Activated CD8-positive, alpha-beta memory T cell treated with anti-CD3 and anti-CD28 coated beads, Interleukin-2, amount 10 ng/mL, durations not matched to agents 7 days and 5 days (primary cell): ENCODE measurements at regions not wholly inside any gene's neighbourhood (a gene's known extent, or its start where the extent isn't known, plus 50 kb on each side); places are given as distances from the start of the nearest gene placed in this dataset.

Experiments used
- ATAC-seq: fragments of 150-1000 bp; cut with Tn5 transposase; one replicate; pipeline ENCODE4 v1.10.0; 2021; ENCODE audit warnings: moderate library complexity
- CTCF ChIA-PET: fragments of 350-600 bp; sonication (Branson Sonifier 250); formaldehyde crosslinking; loops from one replicate; lab custom pipeline; 2021; ENCODE audit warnings: antibody characterized with exemption; lab: Charles Lee
- DNase-seq: peaks from one replicate; pipeline ENCODE4 v3.0.0-alpha.2; 2020
- H3K27ac Mint-ChIP-seq: one replicate; pipeline ENCODE4 v1.8.0; 2021; ENCODE audit warnings: mild to moderate bottlenecking, mixed read lengths
- H3K27me3 Mint-ChIP-seq: one replicate; pipeline ENCODE4 v1.8.0; 2021; ENCODE audit warnings: mixed read lengths
- H3K36me3 Mint-ChIP-seq: one replicate; pipeline ENCODE4 v1.8.0; 2021; ENCODE audit warnings: mild to moderate bottlenecking, mixed read lengths
- H3K4me1 Mint-ChIP-seq: one replicate; pipeline ENCODE4 v1.8.0; 2021; ENCODE audit warnings: mixed read lengths
- H3K4me3 Mint-ChIP-seq: one replicate; pipeline ENCODE4 v1.8.0; 2021; ENCODE audit warnings: mild to moderate bottlenecking, moderate library complexity, mixed read lengths
- H3K9me3 Mint-ChIP-seq: one replicate; pipeline ENCODE4 v1.8.0; 2022; ENCODE audit warnings: low read depth, mixed read lengths

GRCh38 chr13:107738004-107738403 lies 477.3 kb downstream of the LIG4 start:
- H3K4me3 Mint-ChIP-seq = no peak overlapping the region
- DNase-seq (no peak), ATAC-seq (no peak)
- no peak overlapping the region for H3K27ac Mint-ChIP-seq
- CTCF ChIA-PET = no interaction called here
- peaks cover 6% of the 10 kb centered on the region for H3K9me3 Mint-ChIP-seq
- no peaks in the 10 kb centered on the region for H3K36me3 Mint-ChIP-seq
- H3K27me3 Mint-ChIP-seq = no peaks in the 10 kb centered on the region
- no peaks in the 10 kb centered on the region for H3K4me1 Mint-ChIP-seq

DNA sequence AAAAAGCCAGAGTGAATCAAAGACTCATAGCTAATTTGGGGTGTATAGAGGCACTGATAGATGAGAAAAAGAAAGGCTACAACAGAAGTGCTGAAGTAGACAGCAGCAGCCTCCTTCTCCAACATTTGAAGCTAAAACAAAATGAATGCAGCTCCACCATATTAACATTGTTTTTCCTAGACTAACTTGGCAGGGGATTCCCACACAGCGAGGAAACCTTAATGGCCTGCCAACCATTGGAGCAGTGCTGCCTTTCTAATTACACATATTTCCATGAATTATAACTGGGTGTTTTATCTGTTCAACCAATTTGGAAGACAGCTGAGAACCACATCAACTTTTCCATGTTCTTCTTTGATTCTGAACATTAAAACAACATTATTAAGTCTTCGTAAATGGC lies 478.6 kb downstream of the LIG4 start:
- no peaks in the 10 kb centered on the region for H3K4me1 Mint-ChIP-seq

GRCh38 chr13:107736170-107736569 lies 479.2 kb downstream of the LIG4 start:
- Mint-ChIP-seq H3K4me1 (no peaks in the 10 kb centered on the region), H3K4me3 (no peak overlapping the region), H3K36me3 (no peaks in the 10 kb centered on the region), H3K9me3 (peaks cover 6% of the 10 kb centered on the region), H3K27me3 (no peaks in the 10 kb centered on the region), H3K27ac (no peak overlapping the region)
- ATAC-seq = no peak
- no peak for DNase-seq
- CTCF ChIA-PET = no interaction called here

More for the DNA sequence above, 478.6 kb downstream of the LIG4 start:
- Mint-ChIP-seq H3K4me3 (no peak overlapping the region), H3K9me3 (peaks cover 6% of the 10 kb centered on the region), H3K27ac (no peak overlapping the region), H3K36me3 (no peaks in the 10 kb centered on the region), H3K27me3 (no peaks in the 10 kb centered on the region)
- CTCF ChIA-PET = no interaction called here
- DNase-seq (no peak), ATAC-seq (no peak)

DNA sequence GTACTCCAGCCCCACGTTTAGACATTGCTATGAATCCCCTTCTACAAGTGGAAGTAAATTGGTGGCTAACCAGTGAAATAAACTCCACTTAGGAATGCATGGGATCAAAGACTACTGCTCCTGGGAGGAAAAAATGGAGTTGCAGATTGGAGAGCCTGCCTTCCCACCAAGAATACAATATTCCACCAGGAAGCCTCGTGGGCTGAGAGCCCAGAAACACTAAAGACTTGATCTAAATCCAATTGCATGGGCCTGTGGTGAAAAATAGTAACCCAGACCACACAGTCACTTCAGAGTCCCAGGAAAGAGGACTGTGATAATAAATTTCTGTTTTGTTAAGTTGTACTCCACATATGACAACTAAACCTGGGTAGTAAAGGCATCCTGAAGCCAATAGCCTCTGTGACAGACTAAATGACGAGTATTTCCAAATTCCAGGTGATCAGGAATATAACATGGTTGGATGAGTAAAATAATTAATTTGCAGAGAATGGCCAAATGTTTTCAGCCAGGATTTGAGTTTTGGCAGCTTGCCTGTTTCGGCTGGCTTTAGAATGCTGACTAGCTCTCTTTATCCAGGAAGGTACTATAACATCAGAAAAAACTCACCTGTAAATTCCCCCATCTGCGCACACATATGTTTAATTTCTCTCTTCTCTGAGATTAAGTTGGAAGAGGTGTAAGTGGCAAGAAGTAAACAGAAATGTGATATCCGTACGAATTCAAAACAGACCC lies 480.3 kb downstream of the LIG4 start:
- no peak overlapping the region for H3K27ac Mint-ChIP-seq
- CTCF ChIA-PET = no interaction called here
- H3K36me3 Mint-ChIP-seq = no peaks in the 10 kb centered on the region
- H3K27me3 Mint-ChIP-seq = no peaks in the 10 kb centered on the region
- DNase-seq = no peak
- no peak for ATAC-seq
- no peaks in the 10 kb centered on the region for H3K4me1 Mint-ChIP-seq
- peaks cover 5% of the 10 kb centered on the region for H3K9me3 Mint-ChIP-seq
- no peak overlapping the region for H3K4me3 Mint-ChIP-seq

DNA sequence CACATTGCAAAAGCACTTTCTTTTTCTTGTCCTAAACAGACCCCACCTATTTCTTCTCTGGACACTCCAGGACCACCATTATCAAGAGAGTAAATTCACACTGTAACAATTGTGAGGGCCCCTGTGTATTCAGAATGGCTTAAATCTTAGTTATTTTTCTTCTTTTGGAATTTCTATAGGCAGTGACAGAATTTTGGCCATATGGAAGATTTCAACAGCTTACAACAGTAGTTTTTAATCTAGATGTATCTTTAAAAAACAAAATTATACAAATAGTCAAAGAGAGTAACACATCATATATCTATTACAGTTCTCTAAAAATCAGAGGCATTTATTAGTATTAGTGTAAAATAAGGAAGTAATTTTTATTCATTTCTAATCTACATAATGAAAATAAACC lies 482.1 kb downstream of the LIG4 start:
- ATAC-seq (no peak), DNase-seq (no peak)
- Mint-ChIP-seq H3K27ac (no peak overlapping the region), H3K4me1 (no peaks in the 10 kb centered on the region), H3K4me3 (no peak overlapping the region), H3K27me3 (no peaks in the 10 kb centered on the region), H3K9me3 (no peaks in the 10 kb centered on the region), H3K36me3 (no peaks in the 10 kb centered on the region)
- CTCF ChIA-PET = no interaction called here

DNA sequence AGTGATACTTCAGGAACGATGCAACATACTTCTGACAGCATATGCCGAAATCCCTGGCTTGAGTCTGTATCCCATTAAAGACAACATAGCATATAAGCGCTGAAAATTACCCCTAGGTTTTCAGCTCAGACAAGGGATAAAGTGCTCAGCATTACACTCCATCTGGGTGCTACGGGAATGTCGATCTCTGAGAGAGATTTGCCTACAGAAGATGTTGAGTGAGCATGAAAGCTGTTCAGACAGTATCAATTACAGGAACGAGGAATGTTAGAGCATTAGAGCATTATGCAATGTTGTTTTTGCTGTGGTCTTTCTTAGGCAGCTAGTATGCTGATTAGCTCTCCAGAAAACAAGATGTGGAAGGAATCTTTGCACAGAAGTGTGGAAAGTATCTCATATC lies 484.5 kb downstream of the LIG4 start:
- Mint-ChIP-seq H3K27ac (no peak overlapping the region), H3K4me3 (no peak overlapping the region), H3K36me3 (no peaks in the 10 kb centered on the region), H3K27me3 (no peaks in the 10 kb centered on the region), H3K9me3 (peaks cover 3% of the 10 kb centered on the region), H3K4me1 (no peaks in the 10 kb centered on the region)
- ATAC-seq (no peak), DNase-seq (no peak)
- CTCF ChIA-PET = no interaction called here

DNA sequence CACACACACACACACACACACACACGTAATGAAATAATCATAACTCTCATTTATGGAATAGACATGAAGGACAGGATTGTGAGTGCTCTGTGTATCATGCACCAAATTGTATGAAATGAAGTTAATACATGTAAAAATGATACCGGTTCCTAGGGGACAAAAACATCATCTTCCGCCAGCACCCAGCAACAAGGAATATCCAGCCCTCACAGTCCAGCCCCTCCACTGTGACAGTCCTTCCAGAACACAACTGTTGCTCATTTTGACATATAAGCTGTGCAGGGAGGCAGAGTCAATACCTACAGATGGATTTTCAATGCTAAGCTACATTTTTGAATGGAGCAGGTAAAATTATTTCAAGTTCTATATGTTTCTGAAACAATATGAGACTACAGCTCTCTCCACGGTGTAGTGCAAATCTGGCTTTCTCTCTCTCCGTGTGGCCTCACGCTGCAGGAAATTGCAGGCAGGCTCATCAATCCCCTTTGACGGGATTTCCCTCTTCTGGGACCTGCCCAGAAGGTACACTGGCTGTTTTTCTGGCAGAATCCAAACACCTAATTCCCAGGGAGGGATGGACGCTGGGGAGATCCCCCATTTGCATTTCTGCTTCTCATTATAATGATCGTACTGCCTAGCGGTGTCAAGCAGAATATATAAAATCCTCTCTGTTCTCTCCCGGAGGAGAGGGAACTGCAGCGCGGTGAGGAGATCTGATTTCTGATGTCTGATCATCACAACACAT lies 494.0 kb downstream of the LIG4 start:
- ATAC-seq (no peak), DNase-seq (no peak)
- CTCF ChIA-PET = no interaction called here
- Mint-ChIP-seq H3K36me3 (no peaks in the 10 kb centered on the region), H3K27me3 (no peaks in the 10 kb centered on the region), H3K9me3 (peaks cover 14% of the 10 kb centered on the region), H3K27ac (no peak overlapping the region), H3K4me1 (no peaks in the 10 kb centered on the region), H3K4me3 (no peak overlapping the region)

- H3K4me1 Mint-ChIP-seq = no peaks in the 10 kb centered on the region
- CTCF ChIA-PET = no interaction called here
- H3K36me3 Mint-ChIP-seq = no peaks in the 10 kb centered on the region
- DNase-seq = no peak
- H3K27ac Mint-ChIP-seq = no peak overlapping the region
- H3K4me3 Mint-ChIP-seq = no peak overlapping the region
- H3K27me3 Mint-ChIP-seq = no peaks in the 10 kb centered on the region
- ATAC-seq = no peak
- H3K9me3 Mint-ChIP-seq = peaks cover 14% of the 10 kb centered on the region
These were observed 498.6 kb downstream of the LIG4 start for GRCh38 chr13:107716741-107717140.

- Mint-ChIP-seq H3K9me3 (peaks cover 14% of the 10 kb centered on the region), H3K4me1 (no peaks in the 10 kb centered on the region), H3K36me3 (no peaks in the 10 kb centered on the region), H3K27ac (no peak overlapping the region), H3K27me3 (no peaks in the 10 kb centered on the region), H3K4me3 (no peak overlapping the region)
- DNase-seq (no peak), ATAC-seq (no peak)
- CTCF ChIA-PET = no interaction called here
These were observed 499.1 kb downstream of the LIG4 start for GRCh38 chr13:107716241-107716640.

DNA sequence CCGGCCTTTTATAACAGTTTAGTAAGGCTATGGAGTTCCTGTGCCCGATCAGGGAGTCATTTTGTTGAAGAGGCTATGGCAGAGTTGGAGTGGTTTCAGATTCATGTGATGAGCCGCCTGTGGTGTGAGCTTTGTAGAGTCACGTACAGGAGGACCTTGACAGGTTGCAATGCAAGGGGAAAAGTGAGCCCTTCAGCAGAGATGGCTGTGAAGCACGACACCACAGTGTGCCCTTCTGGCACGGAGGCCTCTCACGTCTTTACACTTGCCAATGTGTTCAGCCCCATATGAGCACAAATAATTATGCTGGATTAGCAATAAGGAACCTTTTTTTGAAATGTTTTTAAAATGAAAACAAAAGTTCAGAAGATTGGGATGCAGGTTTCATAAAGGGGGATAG lies 499.8 kb downstream of the LIG4 start:
- peaks cover 14% of the 10 kb centered on the region for H3K9me3 Mint-ChIP-seq
- DNase-seq (no peak), ATAC-seq (no peak)
- H3K36me3 Mint-ChIP-seq = no peaks in the 10 kb centered on the region
- H3K4me3 Mint-ChIP-seq = no peak overlapping the region
- CTCF ChIA-PET = no interaction called here
- H3K27me3 Mint-ChIP-seq = no peaks in the 10 kb centered on the region
- H3K27ac Mint-ChIP-seq = no peak overlapping the region
- no peaks in the 10 kb centered on the region for H3K4me1 Mint-ChIP-seq

DNA sequence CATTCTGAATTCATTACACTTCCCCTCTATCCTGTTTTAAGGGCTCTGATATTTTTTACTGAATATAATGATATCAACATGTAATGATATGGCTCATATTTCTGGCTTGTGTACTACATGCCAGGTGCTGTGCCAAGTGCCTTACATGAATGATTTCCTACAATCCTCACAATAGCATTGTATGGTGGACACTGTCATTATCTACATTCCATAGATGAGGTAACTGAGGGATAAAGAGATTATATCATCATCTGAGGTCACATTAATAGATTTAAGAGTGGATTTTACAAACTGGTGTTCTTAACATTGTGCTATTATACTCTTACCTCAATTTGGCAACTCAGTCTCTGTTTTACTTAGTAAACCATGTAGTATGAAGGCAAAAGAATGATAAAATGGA lies 502.0 kb downstream of the LIG4 start:
- DNase-seq = no peak
- H3K27ac Mint-ChIP-seq = no peak overlapping the region
- H3K4me3 Mint-ChIP-seq = no peak overlapping the region
- ATAC-seq = no peak
- H3K9me3 Mint-ChIP-seq = peaks cover 5% of the 10 kb centered on the region
- H3K27me3 Mint-ChIP-seq = no peaks in the 10 kb centered on the region
- H3K4me1 Mint-ChIP-seq = no peaks in the 10 kb centered on the region
- CTCF ChIA-PET = no interaction called here
- H3K36me3 Mint-ChIP-seq = no peaks in the 10 kb centered on the region

GRCh38 chr13:107712145-107712860 lies 503.0 kb downstream of the LIG4 start:
- Mint-ChIP-seq H3K4me3 (no peak overlapping the region), H3K9me3 (peaks cover 2% of the 10 kb centered on the region), H3K36me3 (no peaks in the 10 kb centered on the region), H3K27ac (no peak overlapping the region), H3K27me3 (no peaks in the 10 kb centered on the region), H3K4me1 (no peaks in the 10 kb centered on the region)
- DNase-seq (no peak), ATAC-seq (no peak)
- CTCF ChIA-PET = no interaction called here

- Mint-ChIP-seq H3K27ac (no peak overlapping the region), H3K4me3 (no peak overlapping the region), H3K9me3 (peaks cover 8% of the 10 kb centered on the region), H3K4me1 (no peaks in the 10 kb centered on the region), H3K27me3 (no peaks in the 10 kb centered on the region), H3K36me3 (no peaks in the 10 kb centered on the region)
- CTCF ChIA-PET = no interaction called here
- DNase-seq (no peak), ATAC-seq (no peak)
These were observed 525.2 kb downstream of the LIG4 start for GRCh38 chr13:107690181-107690580.

- no peak for DNase-seq
- Mint-ChIP-seq H3K4me1 (no peaks in the 10 kb centered on the region), H3K27me3 (no peaks in the 10 kb centered on the region), H3K36me3 (no peaks in the 10 kb centered on the region), H3K4me3 (no peak overlapping the region), H3K9me3 (peaks cover 9% of the 10 kb centered on the region), H3K27ac (no peak overlapping the region)
- CTCF ChIA-PET = no interaction called here
- no peak for ATAC-seq
These were observed 529.5 kb downstream of the LIG4 start for GRCh38 chr13:107685876-107686275.
